ENCODE measurements at regions not wholly inside any gene's neighbourhood (a gene's known extent, or its start where the extent isn't known, plus 50 kb on each side); places are given as distances from the start of the nearest gene placed in this dataset.
A peak's percentile ranks its signal among the peaks of the same experiment; 100 is the strongest.

GRCh38 chr18:55780586-55781071, 192.6 kb upstream of the TCF4 start:
- Histone ChIP-seq H2BK20ac (ENCODE audit: low read depth, low read length) (peak overlapping the region; percentile 84), H2AK9ac (replicated peaks; ENCODE audit: low read depth, low read length, poor library complexity) (no peak overlapping the region), H3K79me1 (ENCODE audit: low read depth in 1 of 2, low read length in 2 of 2) (peaks cover 0 to 15% of the 10 kb centered on the region in 2 experiments; a peak in 1 of 4 replicates), H3K36me3 (ENCODE audit: control insufficient read depth, insufficient read depth, low read length) (no peaks in the 10 kb centered on the region), H2BK15ac (ENCODE audit: low read depth, low read length) (peak overlapping the region; percentile 85; the same call in 2 of the 3 replicates), H2AFZ (replicated peaks; ENCODE audit: low read length, poor library complexity) (peak overlapping the region; percentile 86), H4K5ac (ENCODE audit: low read depth, low read length) (peak overlapping the region; percentile 22; the same call in 1 of the 2 replicates), H3K27me3 (ENCODE audit: control insufficient read depth, insufficient read depth, low read length) (no peaks in the 10 kb centered on the region), H3K4me2 (ENCODE audit: low read depth, low read length) (peak overlapping the region; percentile 92), H3K4me3 (ENCODE audit: insufficient read depth, low read depth, low read length) (peak overlapping the region; percentile 72), H3K23ac (ENCODE audit: low read depth, low read length) (peak overlapping the region; percentile 28), H2BK120ac (ENCODE audit: low read depth, low read length) (peak overlapping the region; percentile 75), H2BK5ac (ENCODE audit: low read depth, low read length, poor library complexity, severe bottlenecking) (peak overlapping the region; percentile 11), H3K56ac (ENCODE audit: extremely low read depth, insufficient read depth, low read length) (peak overlapping the region; percentile 56), H3K18ac (ENCODE audit: low read depth, low read length) (0 out of 2 replicates have a peak overlapping the region, but pooled peaks have one; percentile 28), H3K9ac (ENCODE audit: low read depth, low read length) (peak overlapping the region; percentile 32; the same call in 1 of the 2 replicates), H3K9me3 (ENCODE audit: control insufficient read depth, insufficient read depth, low read length) (no peaks in the 10 kb centered on the region), H3K27ac (ENCODE audit: insufficient read depth, low read length) (peak overlapping the region; percentile 57; the same call in 1 of the 2 replicates), H4K8ac (ENCODE audit: low read depth in 2 of 2, low read length in 2 of 2) (peak overlapping the region; percentile 32 to 83; a peak in 3 of 4 replicates), H3K9me1 (ENCODE audit: insufficient read depth, low read length) (0 out of 2 replicates have a peak, but pooled peaks cover 3% of the 10 kb centered on the region), H4K20me1 (ENCODE audit: insufficient read depth, low read length) (no peaks in the 10 kb centered on the region), H3K4ac (ENCODE audit: low read depth, low read length) (peak overlapping the region; percentile 53), H3K14ac (replicated peaks; ENCODE audit: low read depth, low read length) (peak overlapping the region; percentile 39; the same call in 1 of the 2 replicates), H4K91ac (ENCODE audit: insufficient read depth, low read depth, low read length) (peak overlapping the region; percentile 73), H2AK5ac (ENCODE audit: low read depth, low read length) (peak overlapping the region; percentile 38; the same call in 1 of the 2 replicates), H3K4me1 (ENCODE audit: control insufficient read depth, insufficient read depth, low read length) (no peaks in the 10 kb centered on the region; the same call in 1 of the 2 replicates)
- DNase-seq: peak; percentile 48
- no TSS peak for BruUV-seq (replicated peaks)
- POLR2A ChIA-PET (ENCODE audit: unreplicated experiment): interaction anchor here (0.7 kb wide), 1 partner anchor 527 kb away, joined by 4 read pairs; no protein-coding TSS in a partner anchor
- no CpG with 5 or more reads among the region's 9 CpGs for WGBS, 2 experiments (ENCODE audit: extremely low coverage in 2 of 2, insufficient read length in 1 of 2)
- TF ChIP-seq MAZ (IDR thresholded peaks at IDR 0.05; ENCODE audit: borderline replicate concordance, low read depth, low read length): no peak
- peak; percentile 22; the same call in 1 of the 2 replicates for TF ChIP-seq CEBPB (IDR thresholded peaks at IDR 0.05; ENCODE audit: low read depth, low read length)
- CTCF ChIA-PET: interaction anchor here (1.0 to 1.8 kb wide), 2 partner anchors 13 to 396 kb away, joined by 3 to 7 read pairs; no protein-coding TSS in a partner anchor
- dilution Hi-C loops (cut with HindIII; ENCODE audit: low sequenced_read_pairs, unreplicated experiment): no loop called here
- ATAC-seq (ENCODE audit: low read depth): no peak; the same call in 1 of the 2 replicates
- in situ Hi-C loops (cut with MboI; ENCODE audit: low sequenced_read_pairs): loop anchor here (10.0 kb wide), 2 partner anchors 366 to 794 kb away; no protein-coding TSS in a partner anchor
- intact Hi-C loops (cut with micrococcal nuclease): loop anchor here (1.0 to 10.0 kb wide), 7 partner anchors 191 to 796 kb away; no protein-coding TSS in a partner anchor

Measured in IMR-90 (cell line).